Breast epithelium (tissue), 3 donors: ENCODE measurements at regions not wholly inside any gene's neighbourhood (a gene's known extent, or its start where the extent isn't known, plus 50 kb on each side); places are given as distances from the start of the nearest gene placed in this dataset.

Source experiments
- CTCF ChIP-seq, 3 donors: fragments of 450-650 bp; IDR thresholded peaks; one replicate each; pipeline ENCODE4 v1.5.1; 2016 to 2017; ENCODE audit warnings: antibody characterized with exemption in 3 of 3, mild to moderate bottlenecking in 3 of 3, moderate library complexity in 3 of 3
- POLR2A ChIP-seq: fragments of 450-650 bp; IDR thresholded peaks from one replicate; pipeline ENCODE4 v1.6.1; 2016; ENCODE audit warnings: antibody characterized with exemption, mild to moderate bottlenecking, moderate library complexity
- POLR2AphosphoS5 ChIP-seq, 3 donors: sonication (generic); formaldehyde crosslinking; IDR thresholded peaks; one replicate each; pipeline ENCODE4 v1.6.1; 2017; ENCODE audit warnings: antibody characterized with exemption in 3 of 3

- no peak for TF ChIP-seq CTCF (IDR thresholded peaks at IDR 0.05)
- no peak for TF ChIP-seq POLR2A
- TF ChIP-seq POLR2AphosphoS5 (IDR thresholded peaks at IDR 0.05), result no peak
These were observed 392.6 kb upstream of the CBLB start for GRCh38 chr3:106261396-106261795.
